ENCODE measurements at regions not wholly inside any gene's neighbourhood (a gene's known extent, or its start where the extent isn't known, plus 50 kb on each side); places are given as distances from the start of the nearest gene placed in this dataset.

DNA sequence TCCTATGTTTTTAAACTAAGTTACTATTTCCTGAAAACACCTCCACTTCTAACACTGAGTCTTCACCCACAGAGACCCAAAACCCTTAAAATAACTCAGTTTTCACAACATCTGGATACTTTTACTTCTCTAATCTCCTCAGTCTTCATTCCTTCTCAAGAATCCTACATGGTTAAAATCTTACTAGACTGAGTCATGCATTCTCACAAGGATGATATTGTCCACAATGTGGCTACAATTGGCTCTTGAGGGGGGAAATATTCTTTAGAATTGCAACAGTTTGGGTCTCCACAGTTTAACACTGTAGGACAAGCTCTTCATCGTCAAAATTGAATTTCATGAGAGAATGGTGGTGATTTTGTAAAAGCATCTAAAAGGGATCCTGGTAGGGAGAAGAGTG is 397.1 kb downstream of the SLITRK5 start:
- DNase-seq (ENCODE audit: low read depth in 4 of 4, low spot score in 3 of 4), result no peak

DNA sequence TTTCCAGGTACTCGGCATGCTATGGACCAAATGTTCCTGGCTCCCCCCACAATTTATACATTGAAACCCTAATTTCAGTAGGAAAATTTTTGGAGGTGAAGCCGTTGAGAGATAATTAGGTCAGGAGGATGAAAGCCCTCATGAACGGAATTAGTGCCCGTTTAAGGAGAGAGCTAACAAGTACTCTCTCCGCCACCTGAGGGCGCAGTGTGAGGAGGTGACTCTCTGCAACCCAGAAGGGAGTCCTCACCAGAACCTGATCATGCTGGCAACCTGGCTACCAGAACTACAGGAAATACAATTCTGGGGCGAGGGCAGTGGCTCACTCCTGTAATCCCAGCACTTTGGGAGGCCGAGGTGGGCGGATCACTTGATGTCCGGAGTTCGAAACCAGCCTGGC is 397.8 kb downstream of the SLITRK5 start:
- no peak for DNase-seq (ENCODE audit: low read depth in 4 of 4, low spot score in 3 of 4)

DNA sequence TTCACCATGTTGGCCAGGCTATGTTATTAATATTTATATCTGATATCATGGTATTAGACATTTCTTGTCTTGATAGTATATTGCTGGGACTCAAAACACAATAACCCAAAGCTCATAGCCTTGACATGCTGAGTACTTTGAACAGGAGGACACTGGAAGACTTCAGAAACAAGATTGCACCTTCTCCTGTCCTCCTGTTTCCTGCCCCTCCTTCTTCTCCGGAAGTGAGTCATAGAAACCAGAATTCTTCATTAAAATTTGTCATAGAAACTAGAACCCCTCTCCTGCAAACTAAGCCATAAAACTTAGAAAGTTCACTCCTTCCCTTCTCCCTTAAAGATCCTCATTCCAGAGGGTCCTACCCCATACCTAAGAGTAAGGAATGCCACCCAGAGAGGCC is 400.2 kb downstream of the SLITRK5 start:
- DNase-seq (ENCODE audit: low read depth in 4 of 4, low spot score in 3 of 4), result no peak

DNA sequence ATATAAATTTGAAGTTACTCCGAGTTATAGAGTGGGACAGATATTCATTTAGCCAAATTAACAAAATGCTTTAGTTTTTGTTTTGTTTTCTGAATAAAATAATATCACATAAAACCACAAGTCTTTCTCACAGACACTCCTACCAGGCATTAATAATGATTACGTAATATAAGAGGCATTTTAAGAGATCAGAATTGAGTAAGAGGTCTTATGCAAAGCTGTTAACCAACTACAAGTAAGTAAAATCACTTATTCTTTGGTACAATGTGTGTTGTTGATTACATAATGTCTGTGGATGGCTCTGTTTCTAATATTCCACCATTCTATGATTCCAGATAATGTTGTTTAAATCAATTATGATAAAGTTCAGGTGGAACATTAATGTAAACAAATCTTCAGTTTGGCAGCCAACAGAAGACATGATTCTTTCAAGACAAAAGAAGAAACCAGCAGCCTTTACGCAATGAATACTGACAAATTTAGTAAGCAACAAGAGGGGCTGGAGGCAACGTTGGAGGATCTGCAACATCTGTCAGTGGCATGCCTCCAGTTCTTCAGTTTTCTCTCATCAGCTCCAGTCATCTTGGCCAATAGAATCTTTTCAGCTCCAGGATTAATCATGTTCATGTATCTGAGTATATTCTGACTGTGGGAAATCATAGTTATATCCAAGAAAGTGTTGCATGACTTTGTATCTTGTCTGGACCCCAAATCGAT is 403.8 kb downstream of the SLITRK5 start:
- DNase-seq (ENCODE audit: low read depth in 4 of 4, low spot score in 3 of 4), result no peak

DNA sequence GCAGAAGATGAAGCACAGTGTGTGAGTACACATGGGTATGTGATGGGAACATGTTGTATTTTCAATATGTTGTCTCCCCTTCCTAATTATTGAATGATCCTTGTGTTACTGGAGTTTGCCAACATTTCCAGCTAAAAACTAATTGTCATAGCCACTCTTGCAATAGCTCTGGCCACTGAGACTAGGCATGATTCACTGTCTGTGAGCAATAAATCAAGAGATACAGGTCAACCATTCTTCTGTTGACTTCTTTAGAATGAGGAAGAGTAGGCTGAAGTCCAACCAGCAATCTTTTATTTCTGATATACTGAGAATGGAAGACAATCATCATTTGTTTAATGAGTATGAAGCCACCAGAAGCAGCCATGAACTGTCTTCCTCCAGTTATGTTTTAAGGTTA is 413.9 kb downstream of the SLITRK5 start:
- DNase-seq (ENCODE audit: low read depth in 4 of 4, low spot score in 3 of 4), result no peak

DNA sequence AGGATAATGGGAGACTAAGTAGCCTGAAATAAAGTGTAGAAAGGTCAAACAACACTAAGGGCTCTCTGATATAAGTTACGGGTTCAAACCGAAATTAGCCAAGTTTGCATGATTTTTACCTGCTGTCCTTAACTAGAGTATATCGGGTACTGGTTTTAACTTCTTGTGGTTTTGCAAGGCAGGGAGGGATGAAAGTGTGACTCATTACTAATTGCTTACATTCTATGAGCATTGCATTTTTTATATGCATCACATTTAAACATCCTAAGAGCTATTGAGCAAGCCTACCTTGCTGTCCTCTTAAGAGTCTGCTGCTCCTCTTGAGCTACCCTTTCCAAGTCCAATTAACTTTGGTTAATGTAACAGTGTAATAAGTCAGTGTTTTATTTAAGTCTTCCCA is 415.4 kb downstream of the SLITRK5 start:
- no peak for DNase-seq (ENCODE audit: low read depth in 4 of 4, low spot score in 3 of 4)

DNA sequence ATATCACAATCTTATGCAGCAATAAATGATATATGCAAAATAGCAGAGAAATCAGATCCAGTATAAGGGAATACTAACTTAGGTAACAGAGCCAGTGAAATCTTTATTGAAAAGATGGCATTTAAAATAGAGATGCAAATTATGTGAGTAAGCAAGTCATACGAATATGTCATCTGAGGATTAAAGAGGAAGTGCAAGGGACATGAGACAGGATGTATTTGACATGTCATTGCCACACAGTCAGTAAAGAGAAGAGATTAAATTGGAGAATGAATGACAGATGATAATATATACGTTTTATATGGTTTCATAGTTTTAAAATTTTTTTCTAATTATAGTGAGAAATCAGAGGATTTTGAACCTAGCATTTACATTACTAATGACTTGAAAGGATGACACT is 426.4 kb downstream of the SLITRK5 start:
- DNase-seq (ENCODE audit: low read depth in 4 of 4, low spot score in 3 of 4), result no peak

DNA sequence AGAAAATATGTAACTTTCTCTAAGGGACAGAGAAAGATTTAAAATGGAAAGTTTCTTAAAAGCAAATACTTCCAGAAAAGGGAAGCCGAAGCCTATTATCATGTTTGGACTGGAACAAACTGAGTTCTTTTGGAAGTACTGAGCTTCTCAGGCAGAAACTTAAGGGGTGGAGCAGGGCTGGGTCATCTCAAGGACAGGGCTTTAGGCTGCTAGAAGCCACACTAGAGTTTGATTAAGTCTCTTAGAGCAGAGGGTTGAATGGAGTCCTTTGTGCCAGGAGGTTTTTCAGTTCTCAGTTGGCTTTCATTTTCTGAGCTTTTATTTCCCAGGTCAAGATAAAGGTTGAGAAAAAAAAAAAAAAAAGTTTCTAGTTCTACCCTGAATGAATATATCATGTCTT is 432.7 kb downstream of the SLITRK5 start:
- no peak for DNase-seq (ENCODE audit: low read depth in 4 of 4, low spot score in 3 of 4)

DNA sequence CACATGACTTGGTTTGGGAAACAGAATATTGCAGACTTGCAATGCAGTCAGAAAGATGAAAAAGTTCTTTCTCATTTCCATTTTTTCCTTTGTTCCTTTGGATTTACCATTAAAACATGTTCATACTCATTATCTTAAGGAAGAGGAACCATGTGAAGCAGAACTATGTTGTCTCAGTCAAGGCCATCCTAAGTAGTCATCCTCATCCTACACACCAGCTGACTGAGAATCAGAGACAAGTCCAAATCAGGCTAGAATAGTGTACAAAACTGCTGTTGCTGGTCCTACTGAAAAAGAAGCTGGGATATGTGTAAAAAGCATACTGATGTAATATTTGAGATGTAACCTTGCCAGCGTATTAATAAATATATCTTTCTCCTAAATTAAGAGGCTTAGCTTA is 433.4 kb downstream of the SLITRK5 start:
- no peak for DNase-seq (ENCODE audit: low read depth in 4 of 4, low spot score in 3 of 4)

DNA sequence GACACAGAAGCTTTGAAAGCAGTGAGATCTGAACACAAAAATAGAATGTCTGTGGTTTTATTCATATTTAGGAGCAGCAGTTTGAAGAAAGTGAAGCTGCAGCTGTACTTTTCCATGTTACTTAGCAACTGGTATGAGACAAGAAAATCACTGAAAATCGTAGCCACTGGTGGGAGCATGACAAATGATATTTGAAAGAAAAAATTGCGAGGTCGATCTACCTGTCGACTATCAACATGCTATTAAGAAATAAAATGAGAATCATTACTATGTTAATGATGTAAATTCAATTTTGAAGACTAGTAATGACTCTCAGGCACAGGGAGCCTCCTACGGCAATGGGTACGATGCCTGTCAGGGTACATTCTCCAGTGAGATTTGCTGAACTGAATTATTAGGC is 436.4 kb downstream of the SLITRK5 start:
- no peak for DNase-seq (ENCODE audit: low read depth in 4 of 4, low spot score in 3 of 4)

DNA sequence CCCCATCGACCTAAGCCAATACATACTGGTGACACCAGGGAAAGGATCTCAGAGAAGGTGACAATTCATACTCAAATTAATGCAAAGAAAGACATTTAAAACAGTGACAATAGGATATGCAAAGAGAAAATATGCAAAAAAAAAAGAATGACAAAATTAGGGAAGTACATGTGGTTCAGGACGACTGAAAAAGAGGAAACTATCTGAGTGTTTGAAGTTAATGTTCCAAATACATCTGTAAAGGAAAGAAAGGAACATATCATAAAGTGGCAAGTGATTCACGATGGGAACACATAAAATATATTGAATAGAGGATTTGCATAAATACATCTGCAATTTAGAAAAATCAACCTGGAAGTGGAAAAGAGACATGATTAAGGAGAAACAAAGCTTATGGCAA is 441.4 kb downstream of the SLITRK5 start:
- DNase-seq (ENCODE audit: low read depth in 4 of 4, low spot score in 3 of 4), result no peak

DNA sequence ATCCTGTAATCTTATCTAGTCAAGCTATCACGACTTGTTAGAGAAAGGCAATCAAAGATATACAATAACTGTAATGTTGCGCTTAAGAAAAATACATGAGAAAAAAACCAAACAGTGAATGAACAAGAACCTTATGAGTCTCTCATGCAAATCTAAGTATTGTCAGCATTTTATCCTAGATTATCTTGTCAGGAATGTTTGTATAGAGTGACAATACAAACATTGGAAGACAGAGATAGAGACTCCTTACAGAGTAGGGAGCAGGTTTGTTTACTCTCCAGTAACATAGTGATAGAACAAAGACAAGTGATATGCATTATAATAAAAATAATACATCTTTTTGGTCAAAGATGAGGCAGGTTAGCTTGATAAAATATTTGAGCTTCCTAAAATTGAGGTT is 444.8 kb downstream of the SLITRK5 start:
- no peak for DNase-seq (ENCODE audit: low read depth in 4 of 4, low spot score in 3 of 4)

DNA sequence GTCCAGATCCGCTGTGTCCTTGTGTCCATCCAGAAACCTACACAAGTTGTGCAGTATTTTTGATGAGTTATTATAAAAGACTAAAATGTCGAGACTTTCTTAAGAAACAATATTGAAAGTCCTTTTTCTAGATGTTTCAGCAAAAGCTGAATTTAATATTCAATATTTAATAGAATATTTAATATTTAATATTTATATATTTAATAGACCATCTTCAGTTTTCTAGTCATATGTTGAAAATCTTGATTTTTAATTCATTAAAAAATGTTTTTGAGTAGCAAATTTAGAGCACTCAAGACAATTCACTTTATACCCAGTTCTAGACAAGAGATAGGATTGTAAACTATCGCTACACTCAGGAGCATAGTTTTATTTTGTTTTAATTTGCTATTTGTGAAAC is 447.8 kb downstream of the SLITRK5 start:
- no peak for DNase-seq (ENCODE audit: low read depth in 4 of 4, low spot score in 3 of 4)

DNA sequence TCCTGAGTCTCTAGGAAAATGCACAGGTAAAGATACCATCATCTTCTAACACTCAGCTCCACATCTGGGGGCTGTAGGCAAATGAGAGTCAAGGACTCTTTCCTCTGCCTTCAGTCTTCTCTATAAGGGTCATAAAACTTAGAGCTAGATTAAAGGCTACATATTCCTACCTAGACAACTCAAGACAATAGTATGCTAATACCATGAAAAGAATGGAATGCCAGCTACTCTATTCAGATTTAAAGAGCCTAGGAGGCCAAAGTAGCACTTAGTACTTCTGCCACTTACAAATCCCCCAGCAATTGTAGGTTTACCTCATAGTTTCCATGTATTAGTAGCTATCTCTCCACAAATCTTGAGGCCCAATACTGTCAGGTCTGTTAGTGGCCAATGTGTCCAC is 453.0 kb downstream of the SLITRK5 start:
- DNase-seq (ENCODE audit: low read depth in 4 of 4, low spot score in 3 of 4), result no peak

DNA sequence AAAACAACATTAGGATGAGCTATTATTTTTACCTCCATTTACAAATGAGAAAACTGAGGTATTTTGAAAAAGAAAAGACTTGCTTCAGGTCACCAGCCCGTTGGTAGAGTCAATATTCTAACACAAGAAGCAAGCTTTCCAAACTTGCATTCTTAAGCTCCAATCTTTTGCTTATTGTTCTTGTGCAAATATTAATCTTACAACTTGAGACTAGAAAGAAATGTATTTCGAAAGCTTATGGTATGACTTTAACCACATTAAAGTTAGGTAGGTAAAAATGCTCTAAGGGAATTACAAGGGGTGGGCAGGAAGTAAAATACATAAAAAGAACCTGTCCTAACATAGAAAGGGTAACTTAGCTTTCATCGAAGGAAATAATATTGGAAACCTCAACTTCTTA is 453.9 kb downstream of the SLITRK5 start:
- no peak for DNase-seq (ENCODE audit: low read depth in 4 of 4, low spot score in 3 of 4)

DNA sequence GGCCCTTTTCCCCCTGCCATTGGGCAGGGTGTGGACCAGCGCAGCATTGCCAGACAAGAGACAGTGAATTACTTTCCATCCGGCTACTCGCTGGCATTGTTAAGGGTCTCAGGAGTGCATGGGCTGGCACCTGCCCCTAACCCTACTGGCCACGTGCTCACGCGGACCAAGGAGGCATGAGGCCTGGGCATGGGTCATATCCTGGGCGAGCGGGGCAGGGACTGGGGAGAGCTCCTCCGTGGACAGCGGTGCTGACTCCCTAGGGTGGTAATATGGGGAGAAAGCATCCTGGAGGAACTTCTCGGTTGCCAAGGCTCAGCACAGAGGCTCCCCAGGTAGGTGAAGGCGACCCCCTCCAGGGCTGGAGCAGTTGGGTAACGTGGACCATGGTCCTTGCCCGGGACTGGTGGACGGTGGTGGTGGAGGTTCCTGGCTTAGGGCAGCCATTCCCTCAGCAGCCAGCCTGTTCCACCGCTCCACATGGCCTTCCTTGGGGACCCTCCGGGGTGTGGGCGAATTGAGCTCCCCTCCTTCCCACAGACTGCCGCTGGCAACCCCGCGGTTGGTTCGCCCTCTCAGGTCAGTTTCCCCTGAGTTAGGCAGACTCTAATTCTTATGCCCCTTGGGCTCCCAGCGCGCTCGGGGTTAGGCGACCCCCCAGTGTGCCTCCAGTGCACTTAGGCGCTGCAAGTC is 465.1 kb downstream of the SLITRK5 start:
- DNase-seq (ENCODE audit: low read depth in 4 of 4, low spot score in 3 of 4), result no peak

DNA sequence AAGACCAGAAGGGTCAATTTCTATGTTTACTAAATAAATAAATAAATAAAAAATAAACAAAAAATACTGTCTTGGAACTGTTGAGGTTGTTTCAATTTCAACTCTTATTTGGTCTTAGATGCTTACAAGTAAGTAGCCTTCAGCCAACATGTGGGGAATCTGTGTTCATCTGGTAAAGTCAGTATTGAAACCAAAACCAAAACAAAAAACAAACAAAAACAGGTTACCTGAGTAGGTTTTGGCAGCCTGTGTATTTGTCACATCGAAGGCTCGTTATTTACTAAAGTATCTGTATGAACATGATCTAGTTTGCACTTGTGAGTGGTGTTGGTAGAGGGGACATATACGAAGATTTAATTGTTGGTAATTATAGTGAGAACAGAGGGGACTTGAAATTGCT is 471.5 kb downstream of the SLITRK5 start:
- DNase-seq (ENCODE audit: low read depth in 4 of 4, low spot score in 3 of 4), result no peak

DNA sequence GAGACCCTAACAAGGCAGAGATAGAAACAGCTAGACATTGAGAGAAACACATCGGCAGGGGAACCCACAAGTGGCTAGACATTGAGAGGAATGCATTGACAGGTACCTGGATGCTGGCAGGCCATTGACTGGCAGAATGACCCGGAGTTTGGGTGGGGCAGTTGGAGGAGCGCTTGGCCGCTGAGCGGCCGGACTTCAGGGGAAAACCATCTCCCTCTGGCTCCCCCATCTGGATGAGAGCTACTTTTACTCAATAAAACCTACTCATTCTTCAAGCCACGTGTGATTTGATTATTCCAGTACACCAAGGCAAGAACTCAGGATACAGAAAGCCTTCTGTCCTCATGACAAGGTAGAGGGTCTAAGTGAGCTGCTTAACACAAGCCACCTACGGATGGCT is 473.4 kb downstream of the SLITRK5 start:
- DNase-seq (ENCODE audit: low read depth in 4 of 4, low spot score in 3 of 4), result no peak

DNA sequence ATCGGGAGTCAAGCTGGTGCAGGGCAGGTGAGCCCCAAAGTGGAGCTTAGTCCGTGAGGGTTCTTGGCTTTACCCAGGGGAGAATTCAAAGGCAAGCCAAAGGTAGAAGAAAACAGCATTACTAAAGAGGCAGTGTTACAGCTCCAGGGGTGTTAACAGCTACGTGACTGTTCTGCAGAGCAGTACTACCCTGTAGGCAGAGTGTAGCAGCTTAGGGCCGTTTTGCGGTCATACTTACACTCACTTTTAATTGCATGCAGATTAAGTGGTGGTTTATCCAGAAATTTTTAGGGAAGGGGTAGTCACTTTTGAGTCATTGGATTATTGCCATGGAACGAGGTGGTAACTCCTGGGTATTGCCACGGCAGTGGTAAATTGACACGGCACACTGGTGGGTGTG is 482.2 kb downstream of the SLITRK5 start:
- no peak for DNase-seq (ENCODE audit: low read depth in 4 of 4, low spot score in 3 of 4)

DNA sequence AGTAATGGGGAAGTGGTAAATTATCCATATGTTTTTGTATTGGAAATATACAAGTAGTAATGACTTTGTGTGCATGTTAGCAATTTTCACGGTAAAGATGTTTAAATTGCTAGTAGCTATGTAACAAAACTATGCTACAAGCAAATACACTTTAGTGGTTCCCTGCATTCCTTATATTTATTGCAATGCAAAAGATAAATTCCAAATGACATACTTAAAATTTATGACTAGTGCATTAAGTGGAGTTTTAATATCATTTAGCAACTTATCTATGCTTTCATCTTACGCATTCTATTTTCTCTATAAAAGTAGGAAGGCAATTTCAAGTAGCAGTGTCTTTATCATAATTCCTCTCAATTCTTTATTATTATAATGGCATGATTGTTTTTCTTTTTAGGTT is 482.8 kb downstream of the SLITRK5 start:
- no peak for DNase-seq (ENCODE audit: low read depth in 4 of 4, low spot score in 3 of 4)

DNA sequence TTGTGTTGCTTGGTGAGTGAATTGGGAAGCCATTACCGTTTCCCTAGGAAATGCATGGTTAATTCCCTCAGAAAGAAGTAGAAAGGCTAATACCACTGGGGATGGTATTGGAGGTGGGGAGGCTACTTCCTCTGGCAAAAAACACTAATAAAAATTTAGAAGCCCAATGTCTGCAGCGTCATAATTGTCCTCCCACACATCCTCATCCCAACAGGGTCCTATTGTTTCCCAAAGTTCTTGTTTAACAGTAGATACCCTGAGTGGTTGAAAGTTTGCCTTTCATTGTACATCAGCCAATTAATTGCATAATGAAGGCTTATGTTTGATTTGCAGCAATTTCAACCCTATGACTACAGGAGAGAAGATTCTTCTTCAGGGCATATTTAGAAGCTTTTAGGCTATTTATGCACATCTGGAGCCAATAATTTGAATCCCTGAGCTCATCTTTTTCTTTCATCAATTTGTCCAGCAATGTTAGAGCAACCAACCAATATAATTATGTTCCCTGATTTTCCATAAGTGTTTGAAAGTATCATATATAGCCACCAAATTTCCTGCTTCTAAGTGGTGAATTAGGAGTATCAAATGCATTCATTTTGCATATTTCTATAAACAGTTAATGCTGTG is 491.0 kb downstream of the SLITRK5 start:
- no peak for DNase-seq (ENCODE audit: low read depth in 4 of 4, low spot score in 3 of 4)

DNA sequence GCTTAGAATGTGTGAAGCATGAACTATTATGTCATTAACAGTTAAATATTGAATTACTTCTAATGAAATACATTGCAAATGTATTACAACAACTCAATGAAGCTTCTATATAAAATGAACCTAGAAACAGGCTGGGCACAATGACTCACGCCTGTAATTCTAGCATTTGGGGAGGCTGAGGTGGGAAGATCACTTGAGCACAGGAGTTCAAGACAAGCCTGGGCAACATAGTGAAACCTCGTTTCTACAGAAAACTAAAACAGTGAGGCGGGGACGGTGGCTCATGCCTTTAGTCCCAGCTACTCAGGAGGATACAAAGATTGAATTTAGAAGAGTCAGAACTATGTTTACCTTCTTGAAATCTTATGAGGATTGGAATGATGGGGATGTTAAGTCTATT is 505.1 kb downstream of the SLITRK5 start:
- no peak for DNase-seq (ENCODE audit: low read depth in 4 of 4, low spot score in 3 of 4)
